ENCODE measurements at regions not wholly inside any gene's neighbourhood (a gene's known extent, or its start where the extent isn't known, plus 50 kb on each side); places are given as distances from the start of the nearest gene placed in this dataset.

- no peak for TF ChIP-seq SUZ12 (IDR thresholded peaks at IDR 0.05; ENCODE audit: extremely low read depth, insufficient read depth, insufficient read length)
- no peak for TF ChIP-seq ZNF274 (IDR thresholded peaks at IDR 0.05; ENCODE audit: low read depth, low read length)
Observed at GRCh38 chr1:55363268-55363667, 148.1 kb upstream of the USP24 start.

Measured in NT2/D1 (cell line).